ENCODE measurements at regions not wholly inside any gene's neighbourhood (a gene's known extent, or its start where the extent isn't known, plus 50 kb on each side); places are given as distances from the start of the nearest gene placed in this dataset.

DNA sequence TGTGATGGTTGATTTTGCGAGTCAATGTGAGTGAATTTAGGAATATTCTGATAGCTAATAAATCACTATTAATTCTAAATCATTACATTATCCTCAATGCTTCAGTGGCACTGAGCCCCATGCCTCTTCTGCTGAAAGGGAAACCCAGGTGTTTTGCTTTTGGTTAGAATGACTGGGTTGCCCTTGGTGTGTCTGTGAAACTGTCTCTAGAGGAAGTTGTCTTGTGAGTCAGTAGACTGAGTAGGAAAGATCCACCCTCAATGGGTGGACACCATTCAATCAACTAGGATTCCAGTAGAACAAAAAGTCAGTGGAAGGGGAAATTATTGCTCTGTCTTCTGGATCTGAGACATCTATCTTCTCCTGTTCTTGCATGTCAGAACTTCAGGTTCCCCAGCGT lies 472.4 kb downstream of the ANKRD7 start:
- TF ChIP-seq, protein P1, sequence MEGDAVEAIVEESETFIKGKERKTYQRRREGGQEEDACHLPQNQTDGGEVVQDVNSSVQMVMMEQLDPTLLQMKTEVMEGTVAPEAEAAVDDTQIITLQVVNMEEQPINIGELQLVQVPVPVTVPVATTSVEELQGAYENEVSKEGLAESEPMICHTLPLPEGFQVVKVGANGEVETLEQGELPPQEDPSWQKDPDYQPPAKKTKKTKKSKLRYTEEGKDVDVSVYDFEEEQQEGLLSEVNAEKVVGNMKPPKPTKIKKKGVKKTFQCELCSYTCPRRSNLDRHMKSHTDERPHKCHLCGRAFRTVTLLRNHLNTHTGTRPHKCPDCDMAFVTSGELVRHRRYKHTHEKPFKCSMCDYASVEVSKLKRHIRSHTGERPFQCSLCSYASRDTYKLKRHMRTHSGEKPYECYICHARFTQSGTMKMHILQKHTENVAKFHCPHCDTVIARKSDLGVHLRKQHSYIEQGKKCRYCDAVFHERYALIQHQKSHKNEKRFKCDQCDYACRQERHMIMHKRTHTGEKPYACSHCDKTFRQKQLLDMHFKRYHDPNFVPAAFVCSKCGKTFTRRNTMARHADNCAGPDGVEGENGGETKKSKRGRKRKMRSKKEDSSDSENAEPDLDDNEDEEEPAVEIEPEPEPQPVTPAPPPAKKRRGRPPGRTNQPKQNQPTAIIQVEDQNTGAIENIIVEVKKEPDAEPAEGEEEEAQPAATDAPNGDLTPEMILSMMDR (IDR thresholded peaks at IDR 0.05; ENCODE audit: insufficient read depth, low read length, poor library complexity, severe bottlenecking) = no peak
- TF ChIP-seq EZH2phosphoT487 (conservative IDR thresholded peaks at IDR 0.05; ENCODE audit: low read length) = no peak
